ENCODE measurements at regions not wholly inside any gene's neighbourhood (a gene's known extent, or its start where the extent isn't known, plus 50 kb on each side); places are given as distances from the start of the nearest gene placed in this dataset.

- 58% methylated on average over 1 of the region's 2 CpGs for WGBS
- H3K36me3 ChIP-seq (ENCODE audit: insufficient read depth, low read length) = no peaks in the 10 kb centered on the region
- H3K27ac ChIP-seq (ENCODE audit: low read depth, low read length) = no peak overlapping the region
Observed at GRCh38 chr2:167480986-167481309, 592.7 kb downstream of the XIRP2 start.

GRCh38 chr2:167480232-167480985 is 592.1 kb downstream of the XIRP2 start:
- Histone ChIP-seq H3K36me3 (ENCODE audit: insufficient read depth, low read length) (no peaks in the 10 kb centered on the region), H3K4me1 (ENCODE audit: insufficient read depth, low read length) (peaks cover 49% of the 10 kb centered on the region), H3K4me3 (ENCODE audit: low read length) (no peak overlapping the region), H3K27ac (ENCODE audit: low read depth, low read length) (peak overlapping the region; percentile 45; the same call in 1 of the 2 replicates), H3K9ac (ENCODE audit: low read depth, low read length) (0 out of 2 replicates have a peak overlapping the region, but pooled peaks have one; percentile 20), H3K9me3 (ENCODE audit: insufficient read depth, low read depth, low read length) (no peaks in the 10 kb centered on the region), H3K27me3 (ENCODE audit: insufficient read depth, low read length) (no peaks in the 10 kb centered on the region)
- 83% methylated on average over 6 of the region's 6 CpGs for WGBS

More at GRCh38 chr2:167480986-167481309, 592.7 kb downstream of the XIRP2 start:
- peaks cover 48% of the 10 kb centered on the region for H3K4me1 ChIP-seq (ENCODE audit: insufficient read depth, low read length)
- H3K27me3 ChIP-seq (ENCODE audit: insufficient read depth, low read length) = no peaks in the 10 kb centered on the region
- no peak overlapping the region for H3K4me3 ChIP-seq (ENCODE audit: low read length)
- no peaks in the 10 kb centered on the region for H3K9me3 ChIP-seq (ENCODE audit: insufficient read depth, low read depth, low read length)
- H3K9ac ChIP-seq (ENCODE audit: low read depth, low read length) = no peak overlapping the region

DNA sequence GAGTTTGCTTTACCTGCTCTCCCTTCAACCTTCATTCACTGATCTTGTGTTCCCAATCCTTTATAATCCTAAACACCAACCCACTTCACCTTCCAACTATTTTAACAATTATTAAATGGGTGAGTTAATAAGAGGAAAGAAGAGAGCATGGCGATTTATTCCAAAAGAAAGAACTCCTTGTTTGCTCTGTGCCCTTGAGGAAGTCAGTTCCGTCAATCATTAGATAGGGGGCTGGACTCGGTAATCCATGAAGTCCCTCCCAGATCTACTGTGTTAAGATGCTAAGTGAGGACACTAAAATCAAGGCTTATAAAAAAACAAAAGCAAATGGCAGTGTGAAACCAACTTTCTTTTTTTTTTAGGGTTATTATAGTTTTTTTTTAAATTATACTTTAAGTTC is 589.9 kb downstream of the XIRP2 start:
- Histone ChIP-seq H3K27ac (ENCODE audit: low read depth, low read length) (no peak overlapping the region), H3K9me3 (ENCODE audit: insufficient read depth, low read depth, low read length) (no peaks in the 10 kb centered on the region), H3K36me3 (ENCODE audit: insufficient read depth, low read length) (no peaks in the 10 kb centered on the region), H3K9ac (ENCODE audit: low read depth, low read length) (no peak overlapping the region), H3K27me3 (ENCODE audit: insufficient read depth, low read length) (no peaks in the 10 kb centered on the region), H3K4me3 (ENCODE audit: low read length) (no peak overlapping the region), H3K4me1 (ENCODE audit: insufficient read depth, low read length) (peaks cover 33% of the 10 kb centered on the region)
- 98% methylated on average over 3 of the region's 3 CpGs for WGBS

- Histone ChIP-seq H3K4me1 (ENCODE audit: insufficient read depth, low read length) (peaks cover 39% of the 10 kb centered on the region), H3K4me3 (ENCODE audit: low read length) (no peak overlapping the region), H3K9ac (ENCODE audit: low read depth, low read length) (no peak overlapping the region), H3K9me3 (ENCODE audit: insufficient read depth, low read depth, low read length) (no peaks in the 10 kb centered on the region), H3K27ac (ENCODE audit: low read depth, low read length) (no peak overlapping the region), H3K27me3 (ENCODE audit: insufficient read depth, low read length) (no peaks in the 10 kb centered on the region), H3K36me3 (ENCODE audit: insufficient read depth, low read length) (no peaks in the 10 kb centered on the region)
- WGBS = 88% methylated on average over 2 of the region's 2 CpGs
Observed at GRCh38 chr2:167475791-167476190, 587.5 kb downstream of the XIRP2 start.

- Histone ChIP-seq H3K9ac (ENCODE audit: low read depth, low read length) (no peak overlapping the region), H3K27me3 (ENCODE audit: insufficient read depth, low read length) (no peaks in the 10 kb centered on the region), H3K27ac (ENCODE audit: low read depth, low read length) (no peak overlapping the region), H3K4me3 (ENCODE audit: low read length) (no peak overlapping the region), H3K36me3 (ENCODE audit: insufficient read depth, low read length) (no peaks in the 10 kb centered on the region), H3K9me3 (ENCODE audit: insufficient read depth, low read depth, low read length) (no peaks in the 10 kb centered on the region), H3K4me1 (ENCODE audit: insufficient read depth, low read length) (peaks cover 21% of the 10 kb centered on the region)
Observed at GRCh38 chr2:167471734-167472133, 583.5 kb downstream of the XIRP2 start.

DNA sequence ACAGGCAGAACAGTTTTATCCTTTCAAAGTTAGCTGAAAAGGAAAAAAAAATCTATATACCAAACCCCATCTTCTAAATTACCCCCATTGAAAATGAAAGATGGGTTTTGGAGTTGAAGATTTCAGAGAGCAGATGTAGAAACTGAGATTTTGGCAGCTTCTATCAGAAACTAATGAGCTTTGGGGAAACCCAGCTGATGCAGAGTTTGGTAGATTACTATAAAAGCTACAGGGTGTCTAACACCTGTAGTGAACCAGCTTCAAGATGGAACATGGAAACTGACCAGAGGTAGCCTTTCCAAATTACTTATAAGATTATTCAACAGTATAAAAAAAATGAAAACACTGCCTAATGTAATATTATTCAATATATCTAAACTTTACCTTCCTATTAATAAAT is 583.1 kb downstream of the XIRP2 start:
- Histone ChIP-seq H3K27me3 (ENCODE audit: insufficient read depth, low read length) (no peaks in the 10 kb centered on the region), H3K4me1 (ENCODE audit: insufficient read depth, low read length) (peaks cover 21% of the 10 kb centered on the region), H3K4me3 (ENCODE audit: low read length) (no peak overlapping the region), H3K27ac (ENCODE audit: low read depth, low read length) (no peak overlapping the region), H3K36me3 (ENCODE audit: insufficient read depth, low read length) (no peaks in the 10 kb centered on the region), H3K9me3 (ENCODE audit: insufficient read depth, low read depth, low read length) (no peaks in the 10 kb centered on the region), H3K9ac (ENCODE audit: low read depth, low read length) (no peak overlapping the region)

DNA sequence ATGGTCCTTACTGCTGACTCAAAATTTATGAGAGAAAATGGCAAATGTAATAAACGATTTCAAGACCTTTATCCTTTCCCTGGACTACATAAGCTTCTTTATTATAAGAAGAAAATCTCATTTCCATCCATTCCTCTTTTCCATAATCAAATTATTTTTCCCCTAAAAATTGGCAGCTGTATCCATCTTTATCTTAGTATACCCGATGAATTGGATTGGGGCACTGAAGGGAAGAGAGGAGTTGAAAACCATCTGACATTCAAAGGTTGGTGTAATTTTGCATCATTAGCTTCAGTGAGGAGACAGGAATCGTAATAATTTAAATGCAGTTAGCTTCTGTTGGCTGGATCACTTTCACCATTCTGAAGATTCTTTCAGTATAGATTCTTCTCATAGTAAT is 574.1 kb downstream of the XIRP2 start:
- Histone ChIP-seq H3K9me3 (ENCODE audit: insufficient read depth, low read depth, low read length) (peaks cover 21% of the 10 kb centered on the region), H3K9ac (ENCODE audit: low read depth, low read length) (no peak overlapping the region), H3K27ac (ENCODE audit: low read depth, low read length) (no peak overlapping the region), H3K36me3 (ENCODE audit: insufficient read depth, low read length) (no peaks in the 10 kb centered on the region), H3K4me3 (ENCODE audit: low read length) (no peak overlapping the region), H3K27me3 (ENCODE audit: insufficient read depth, low read length) (no peaks in the 10 kb centered on the region), H3K4me1 (ENCODE audit: insufficient read depth, low read length) (no peaks in the 10 kb centered on the region)
- 93% methylated on average over 3 of the region's 3 CpGs for WGBS

DNA sequence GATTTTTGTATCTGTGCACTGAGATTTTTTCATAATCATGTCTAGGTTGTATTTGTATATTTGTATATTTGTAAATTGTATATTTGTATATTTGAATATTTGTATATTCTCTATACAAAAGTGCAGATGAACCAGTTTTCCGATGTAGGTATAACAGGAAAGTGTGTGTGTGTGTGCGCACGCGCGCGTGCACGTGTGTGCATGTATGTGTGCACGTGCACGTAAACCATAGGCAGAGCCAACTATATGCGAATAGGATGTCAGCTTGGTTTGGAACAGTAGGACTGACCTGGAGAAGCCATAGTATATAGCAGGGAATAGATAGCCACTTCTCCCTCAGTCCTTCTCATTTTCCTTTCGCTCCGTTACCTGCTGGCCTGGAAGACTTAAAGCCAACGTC is 565.8 kb downstream of the XIRP2 start:
- Histone ChIP-seq H3K9ac (ENCODE audit: low read depth, low read length) (no peak overlapping the region), H3K27me3 (ENCODE audit: insufficient read depth, low read length) (no peaks in the 10 kb centered on the region), H3K4me1 (ENCODE audit: insufficient read depth, low read length) (no peaks in the 10 kb centered on the region), H3K36me3 (ENCODE audit: insufficient read depth, low read length) (0 out of 2 replicates have a peak, but pooled peaks cover 3% of the 10 kb centered on the region), H3K27ac (ENCODE audit: low read depth, low read length) (no peak overlapping the region), H3K4me3 (ENCODE audit: low read length) (no peak overlapping the region), H3K9me3 (ENCODE audit: insufficient read depth, low read depth, low read length) (peaks cover 25% of the 10 kb centered on the region)
- WGBS = 96% methylated on average over 13 of the region's 13 CpGs

- Histone ChIP-seq H3K9me3 (ENCODE audit: insufficient read depth, low read depth, low read length) (peaks cover 37% of the 10 kb centered on the region), H3K4me1 (ENCODE audit: insufficient read depth, low read length) (no peaks in the 10 kb centered on the region), H3K4me3 (ENCODE audit: low read length) (no peak overlapping the region), H3K9ac (ENCODE audit: low read depth, low read length) (no peak overlapping the region), H3K27me3 (ENCODE audit: insufficient read depth, low read length) (no peaks in the 10 kb centered on the region), H3K36me3 (ENCODE audit: insufficient read depth, low read length) (0 out of 2 replicates have a peak, but pooled peaks cover 5% of the 10 kb centered on the region), H3K27ac (ENCODE audit: low read depth, low read length) (no peak overlapping the region)
- 88% methylated on average over 9 of the region's 9 CpGs for WGBS
Observed at GRCh38 chr2:167451496-167452289, 563.4 kb downstream of the XIRP2 start.

GRCh38 chr2:167450364-167450763 is 562.1 kb downstream of the XIRP2 start:
- 0 out of 2 replicates have a peak, but pooled peaks cover 5% of the 10 kb centered on the region for H3K36me3 ChIP-seq (ENCODE audit: insufficient read depth, low read length)
- peaks cover 40% of the 10 kb centered on the region for H3K9me3 ChIP-seq (ENCODE audit: insufficient read depth, low read depth, low read length)
- H3K27me3 ChIP-seq (ENCODE audit: insufficient read depth, low read length) = no peaks in the 10 kb centered on the region
- no peak overlapping the region for H3K4me3 ChIP-seq (ENCODE audit: low read length)
- H3K9ac ChIP-seq (ENCODE audit: low read depth, low read length) = no peak overlapping the region
- H3K27ac ChIP-seq (ENCODE audit: low read depth, low read length) = no peak overlapping the region
- no peaks in the 10 kb centered on the region for H3K4me1 ChIP-seq (ENCODE audit: insufficient read depth, low read length)

DNA sequence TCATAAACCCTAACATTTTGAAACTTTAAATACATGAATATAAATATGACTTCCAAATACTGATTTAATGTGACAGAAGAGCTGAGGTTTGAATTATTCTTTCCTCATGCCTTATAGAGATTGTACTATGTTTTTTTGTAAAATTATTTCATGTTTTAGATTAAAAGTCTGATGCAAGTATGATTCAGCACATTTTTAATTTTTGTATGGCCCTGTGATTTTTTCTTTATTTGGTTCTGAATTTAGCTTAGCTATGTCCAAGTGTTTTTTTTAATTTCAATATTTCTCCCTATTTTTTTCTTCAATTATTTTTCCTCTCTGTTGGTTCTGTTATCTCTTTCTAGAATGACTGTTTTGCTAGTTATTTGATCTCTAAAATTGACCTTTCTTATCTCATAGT is 552.1 kb downstream of the XIRP2 start:
- H3K36me3 ChIP-seq (ENCODE audit: insufficient read depth, low read length) = no peaks in the 10 kb centered on the region
- H3K4me1 ChIP-seq (ENCODE audit: insufficient read depth, low read length) = peaks cover 16% of the 10 kb centered on the region
- no peak overlapping the region for H3K27ac ChIP-seq (ENCODE audit: low read depth, low read length)
- H3K9me3 ChIP-seq (ENCODE audit: insufficient read depth, low read depth, low read length) = peaks cover 3% of the 10 kb centered on the region; the same call in 1 of the 2 replicates
- H3K9ac ChIP-seq (ENCODE audit: low read depth, low read length) = no peak overlapping the region
- no peaks in the 10 kb centered on the region for H3K27me3 ChIP-seq (ENCODE audit: insufficient read depth, low read length)
- H3K4me3 ChIP-seq (ENCODE audit: low read length) = no peak overlapping the region

All from HUES64 (cell line).